Type B pancreatic cell (in vitro differentiated cells): ENCODE measurements at regions not wholly inside any gene's neighbourhood (a gene's known extent, or its start where the extent isn't known, plus 50 kb on each side); places are given as distances from the start of the nearest gene placed in this dataset.
"Not testable (repeated sequence)": the region's sequence is repeated elsewhere in the genome, so short reads cannot be mapped to it uniquely, and the experiment has no call there.

Source experiments
- DNase-seq: peaks from one replicate; pipeline ENCODE4 v3.0.0; 2021; ENCODE audit warnings: mixed read lengths; ENCODE audit not compliant: unreplicated experiment; ENCODE audit errors: extremely low spot score
- H3K27ac Mint-ChIP-seq: 2 replicates; pipeline ENCODE4 v1.8.0; 2021; ENCODE audit warnings: mild to moderate bottlenecking, mixed read lengths
- H3K27me3 Mint-ChIP-seq: 2 replicates; pipeline ENCODE4 v1.8.0; 2021; ENCODE audit warnings: mixed read lengths
- H3K36me3 Mint-ChIP-seq: 2 replicates; pipeline ENCODE4 v1.8.0; 2021; ENCODE audit warnings: mixed read lengths
- H3K4me1 Mint-ChIP-seq: one replicate; pipeline ENCODE4 v1.8.0; 2021; ENCODE audit warnings: mixed read lengths; ENCODE audit not compliant: unreplicated experiment
- H3K4me3 Mint-ChIP-seq: 2 replicates; pipeline ENCODE4 v1.8.0; 2021; ENCODE audit warnings: mild to moderate bottlenecking, mixed read lengths
- H3K9me3 Mint-ChIP-seq: 2 replicates; pipeline ENCODE4 v1.8.0; 2021; ENCODE audit warnings: mixed read lengths
- TF ChIP-seq, protein P1 (sequence below): fragments of 200-600 bp; sonication (generic); conservative IDR thresholded peaks from 2 replicates; pipeline ENCODE4 v1.5.0; 2021; ENCODE audit warnings: antibody characterized with exemption, mild to moderate bottlenecking

- H3K4me1 Mint-ChIP-seq: peaks cover 38% of the 10 kb centered on the region
- H3K9me3 Mint-ChIP-seq, H3K36me3 Mint-ChIP-seq, DNase-seq, H3K27ac Mint-ChIP-seq, H3K4me3 Mint-ChIP-seq, H3K27me3 Mint-ChIP-seq: not testable (repeated sequence)
These were observed 61.3 kb downstream of the SYF2 start for GRCh38 chr1:25171013-25171412.

GRCh38 chr1:25170439-25170838, 61.9 kb downstream of the SYF2 start:
- Mint-ChIP-seq H3K36me3 (no peaks in the 10 kb centered on the region), H3K4me1 (peaks cover 38% of the 10 kb centered on the region), H3K27ac (no peak overlapping the region), H3K4me3 (no peak overlapping the region), H3K9me3 (no peaks in the 10 kb centered on the region), H3K27me3 (no peaks in the 10 kb centered on the region)
- TF ChIP-seq, protein P1, sequence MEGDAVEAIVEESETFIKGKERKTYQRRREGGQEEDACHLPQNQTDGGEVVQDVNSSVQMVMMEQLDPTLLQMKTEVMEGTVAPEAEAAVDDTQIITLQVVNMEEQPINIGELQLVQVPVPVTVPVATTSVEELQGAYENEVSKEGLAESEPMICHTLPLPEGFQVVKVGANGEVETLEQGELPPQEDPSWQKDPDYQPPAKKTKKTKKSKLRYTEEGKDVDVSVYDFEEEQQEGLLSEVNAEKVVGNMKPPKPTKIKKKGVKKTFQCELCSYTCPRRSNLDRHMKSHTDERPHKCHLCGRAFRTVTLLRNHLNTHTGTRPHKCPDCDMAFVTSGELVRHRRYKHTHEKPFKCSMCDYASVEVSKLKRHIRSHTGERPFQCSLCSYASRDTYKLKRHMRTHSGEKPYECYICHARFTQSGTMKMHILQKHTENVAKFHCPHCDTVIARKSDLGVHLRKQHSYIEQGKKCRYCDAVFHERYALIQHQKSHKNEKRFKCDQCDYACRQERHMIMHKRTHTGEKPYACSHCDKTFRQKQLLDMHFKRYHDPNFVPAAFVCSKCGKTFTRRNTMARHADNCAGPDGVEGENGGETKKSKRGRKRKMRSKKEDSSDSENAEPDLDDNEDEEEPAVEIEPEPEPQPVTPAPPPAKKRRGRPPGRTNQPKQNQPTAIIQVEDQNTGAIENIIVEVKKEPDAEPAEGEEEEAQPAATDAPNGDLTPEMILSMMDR: no peak
- DNase-seq: no peak

DNA sequence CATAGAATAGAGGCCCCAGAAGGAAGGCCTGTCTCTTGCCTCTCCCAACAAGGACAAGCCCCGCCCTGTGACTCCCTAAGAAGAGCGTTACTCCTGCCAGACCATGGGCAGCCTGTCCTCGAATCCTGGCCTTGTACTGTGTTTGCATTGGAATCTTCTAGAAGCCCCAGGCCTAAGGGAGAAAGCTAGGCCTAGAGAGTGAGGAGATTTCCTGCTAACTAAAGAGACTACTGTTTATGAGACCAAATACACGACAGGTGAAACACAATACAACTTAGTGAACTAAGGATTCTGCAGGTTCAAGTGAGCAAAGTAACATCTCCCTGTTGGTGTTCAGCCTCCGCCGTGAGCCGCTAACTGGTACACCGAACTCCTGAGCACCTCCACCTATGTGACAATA, 62.7 kb downstream of the SYF2 start:
- H3K27ac Mint-ChIP-seq: no peak overlapping the region
- no peaks in the 10 kb centered on the region for H3K36me3 Mint-ChIP-seq
- no peaks in the 10 kb centered on the region for H3K9me3 Mint-ChIP-seq
- peaks cover 30% of the 10 kb centered on the region for H3K4me1 Mint-ChIP-seq
- no peak overlapping the region for H3K4me3 Mint-ChIP-seq
- H3K27me3 Mint-ChIP-seq: no peaks in the 10 kb centered on the region
- DNase-seq: no peak
- TF ChIP-seq, protein P1: no peak

GRCh38 chr1:25169168-25169567, 63.1 kb downstream of the SYF2 start:
- Mint-ChIP-seq H3K9me3 (no peaks in the 10 kb centered on the region), H3K4me1 (peaks cover 27% of the 10 kb centered on the region), H3K4me3 (no peak overlapping the region), H3K27me3 (no peaks in the 10 kb centered on the region), H3K36me3 (no peaks in the 10 kb centered on the region), H3K27ac (peak overlapping the region; percentile 24)
- TF ChIP-seq, protein P1: no peak
- no peak for DNase-seq

DNA sequence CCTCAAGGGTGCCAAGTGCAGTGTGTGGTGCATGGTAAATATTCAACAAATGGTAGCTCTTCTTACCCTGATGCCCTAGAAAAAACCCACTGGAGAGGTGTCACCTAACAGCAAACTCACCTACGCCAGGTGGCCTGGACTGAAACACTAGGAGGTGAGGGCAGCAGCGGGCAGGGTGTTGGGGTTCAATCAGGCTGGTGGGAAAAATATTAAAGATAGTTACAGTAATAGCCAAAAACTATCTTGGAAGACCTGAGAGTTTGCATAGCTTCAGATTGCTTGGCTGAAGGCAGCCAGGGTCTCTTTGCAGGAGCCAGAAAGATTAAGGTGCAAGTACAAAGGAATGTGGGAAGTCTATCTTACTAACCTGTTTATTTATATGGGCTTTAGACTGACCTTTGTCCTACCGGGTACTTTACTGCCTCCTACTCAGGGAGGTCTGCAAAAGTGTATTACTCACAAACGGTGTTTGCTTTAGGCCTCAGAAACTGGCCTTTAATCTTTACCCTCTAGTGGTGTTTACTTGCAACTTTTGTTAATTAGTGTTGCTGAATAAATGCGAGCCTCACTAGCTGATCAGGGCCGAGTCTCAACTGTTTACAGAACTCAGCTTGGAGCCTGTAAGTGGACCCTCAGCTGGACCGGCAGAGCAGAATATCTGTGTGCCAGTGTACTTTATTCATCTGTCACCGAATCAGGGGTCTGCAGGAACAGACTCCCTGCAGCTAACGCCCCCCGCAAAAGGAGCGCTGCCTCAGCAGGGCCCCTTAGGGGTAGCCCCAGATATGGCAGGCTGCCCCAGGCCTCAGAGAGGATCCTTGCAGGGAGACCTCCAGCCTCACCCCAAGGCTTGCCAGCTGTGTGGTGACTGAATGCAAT, 63.9 kb downstream of the SYF2 start:
- no peaks in the 10 kb centered on the region for H3K27me3 Mint-ChIP-seq
- TF ChIP-seq, protein P1: peak; percentile 42
- no peaks in the 10 kb centered on the region for H3K36me3 Mint-ChIP-seq
- no peak for DNase-seq
- H3K27ac Mint-ChIP-seq: peak overlapping the region; percentile 24
- H3K4me1 Mint-ChIP-seq: peaks cover 21% of the 10 kb centered on the region
- H3K9me3 Mint-ChIP-seq: no peaks in the 10 kb centered on the region
- H3K4me3 Mint-ChIP-seq: peak overlapping the region; percentile 44

DNA sequence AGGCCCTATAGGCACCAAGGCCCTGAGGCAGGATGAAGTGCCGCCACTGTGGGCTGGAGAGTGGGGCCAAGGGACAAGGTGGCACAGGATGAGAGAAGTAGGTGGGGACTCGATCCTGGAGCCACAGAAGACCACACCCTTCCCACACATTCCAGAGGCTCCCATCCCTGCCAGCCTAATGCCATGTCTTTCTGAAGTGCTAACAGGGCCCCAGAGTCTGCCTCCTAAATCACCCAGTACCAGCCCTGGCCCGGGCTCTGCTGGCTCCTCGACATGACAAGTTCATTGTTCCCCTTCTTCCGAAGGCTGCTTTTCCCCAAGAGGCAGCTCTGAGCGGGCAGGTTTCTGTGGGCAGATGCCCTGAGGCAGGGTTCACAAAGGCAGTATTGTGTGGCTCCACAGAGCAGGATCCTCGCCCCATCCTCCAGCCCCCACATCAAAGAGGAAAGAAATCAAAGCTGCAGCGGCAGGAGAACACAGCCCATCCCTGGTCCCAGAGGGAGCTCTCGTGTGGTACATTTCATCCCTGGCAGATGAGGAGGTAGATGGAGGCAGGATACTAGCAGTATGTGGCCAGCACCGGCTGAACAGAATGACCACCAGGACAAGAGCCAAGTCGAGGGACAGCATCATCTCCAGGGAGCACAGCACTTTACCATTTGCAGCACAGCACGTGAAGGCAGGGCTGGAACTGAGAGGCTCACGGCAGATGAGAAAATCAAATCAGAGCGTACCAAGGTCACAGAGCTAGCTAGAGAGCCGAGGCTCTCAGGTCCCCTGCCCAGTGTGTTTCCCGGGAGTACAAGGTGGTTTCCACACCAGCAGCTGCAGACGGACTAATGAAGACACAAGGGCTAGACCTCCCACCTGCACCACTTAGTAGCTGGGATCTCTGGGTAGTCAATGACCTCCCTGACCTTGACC, 64.8 kb downstream of the SYF2 start:
- no peak for DNase-seq
- no peaks in the 10 kb centered on the region for H3K27me3 Mint-ChIP-seq
- TF ChIP-seq, protein P1: no peak
- peak overlapping the region; percentile 24 for H3K27ac Mint-ChIP-seq
- peaks cover 21% of the 10 kb centered on the region for H3K4me1 Mint-ChIP-seq
- peak overlapping the region; percentile 64 for H3K4me3 Mint-ChIP-seq
- no peaks in the 10 kb centered on the region for H3K36me3 Mint-ChIP-seq
- no peaks in the 10 kb centered on the region for H3K9me3 Mint-ChIP-seq
